Lung (tissue), 11 donors: ENCODE measurements at regions not wholly inside any gene's neighbourhood (a gene's known extent, or its start where the extent isn't known, plus 50 kb on each side); places are given as distances from the start of the nearest gene placed in this dataset.

Source experiments
- ATAC-seq: fragments of 200-7000 bp; cut with Tn5 transposase; one replicate; pipeline ENCODE4 v1.9.1; 2020; ENCODE audit warnings: moderate number of reproducible peaks; ENCODE audit not compliant: insufficient read depth, low FRiP score
- DNase-seq, 3 donors: peaks; one replicate each; pipeline ENCODE4 v3.0.0-alpha.2; 2013 to 2017
- H3K27ac ChIP-seq, 2 donors: one replicate each; pipeline ENCODE4 v1.5.1; 2013; ENCODE audit warnings: mild to moderate bottlenecking in 2 of 2, moderate library complexity in 2 of 2, control low read depth in 1 of 2, inconsistent platforms in 1 of 2, low read depth in 1 of 2, low read length in 1 of 2
- H3K27me3 ChIP-seq, 3 donors: one replicate each; pipeline ENCODE4 v1.5.1; 2013; ENCODE audit warnings: low read length in 2 of 3; ENCODE audit not compliant: control insufficient read depth in 3 of 3, insufficient read depth in 3 of 3
- H3K36me3 ChIP-seq, 4 donors: one replicate each; pipeline ENCODE4 v1.5.1; 2013; ENCODE audit warnings: low read length in 4 of 4, mild to moderate bottlenecking in 1 of 4, moderate library complexity in 1 of 4; ENCODE audit not compliant: control insufficient read depth in 4 of 4, insufficient read depth in 4 of 4
- H3K4me1 ChIP-seq, 5 donors: one replicate each; pipeline ENCODE4 v1.5.1; 2013; ENCODE audit warnings: low read length in 5 of 5, mild to moderate bottlenecking in 2 of 5, moderate library complexity in 1 of 5; ENCODE audit not compliant: control insufficient read depth in 5 of 5, insufficient read depth in 5 of 5
- H3K4me3 ChIP-seq: one replicate; pipeline ENCODE4 v1.5.1; 2013; ENCODE audit warnings: mild to moderate bottlenecking, control low read depth, moderate library complexity
- H3K9ac ChIP-seq, 2 donors: one replicate each; pipeline ENCODE4 v1.5.1; 2013; ENCODE audit warnings: low read length in 2 of 2, control low read depth in 1 of 2; ENCODE audit not compliant: insufficient read depth in 1 of 2
- H3K9me3 ChIP-seq, 4 donors: one replicate each; pipeline ENCODE4 v1.5.1; 2013; ENCODE audit warnings: low read length in 3 of 4, mild to moderate bottlenecking in 1 of 4, moderate library complexity in 1 of 4; ENCODE audit not compliant: control insufficient read depth in 4 of 4, insufficient read depth in 3 of 4
- WGBS, 2 donors: extraction: QIAGEN DNeasy Blood & Tissue Kit; methylation state at CpG; one replicate each; pipeline ENCODE4 v1.1.7; 2013; 5-methylcytosine and 5-hydroxymethylcytosine counted together
- TF ChIP-seq, protein P1 (sequence below): IDR thresholded peaks from 2 replicates; pipeline ENCODE4 v1.5.1; 2012; ENCODE audit warnings: mild to moderate bottlenecking; ENCODE audit errors: control extremely low read depth, extremely low read depth
- donor health status: control.
- donor health status: control.
- donor health status: Bipolar disorder and iron deficiency.
- donor health status: healthy.
- donor health status: DM: yes; HTN: yes; CAD: no.

- Histone ChIP-seq H3K36me3 (no peaks in the 10 kb centered on the region), H3K9me3 (no peaks in the 10 kb centered on the region), H3K27me3 (no peaks in the 10 kb centered on the region), H3K4me3 (no peak overlapping the region), H3K4me1 (no peaks in the 10 kb centered on the region), H3K27ac (no peak overlapping the region), H3K9ac (no peak overlapping the region)
- DNase-seq (no peak), ATAC-seq (no peak)
- WGBS, 2 donors = 86 to 90% methylated on average over 6 of the region's 6 CpGs
- TF ChIP-seq, protein P1, sequence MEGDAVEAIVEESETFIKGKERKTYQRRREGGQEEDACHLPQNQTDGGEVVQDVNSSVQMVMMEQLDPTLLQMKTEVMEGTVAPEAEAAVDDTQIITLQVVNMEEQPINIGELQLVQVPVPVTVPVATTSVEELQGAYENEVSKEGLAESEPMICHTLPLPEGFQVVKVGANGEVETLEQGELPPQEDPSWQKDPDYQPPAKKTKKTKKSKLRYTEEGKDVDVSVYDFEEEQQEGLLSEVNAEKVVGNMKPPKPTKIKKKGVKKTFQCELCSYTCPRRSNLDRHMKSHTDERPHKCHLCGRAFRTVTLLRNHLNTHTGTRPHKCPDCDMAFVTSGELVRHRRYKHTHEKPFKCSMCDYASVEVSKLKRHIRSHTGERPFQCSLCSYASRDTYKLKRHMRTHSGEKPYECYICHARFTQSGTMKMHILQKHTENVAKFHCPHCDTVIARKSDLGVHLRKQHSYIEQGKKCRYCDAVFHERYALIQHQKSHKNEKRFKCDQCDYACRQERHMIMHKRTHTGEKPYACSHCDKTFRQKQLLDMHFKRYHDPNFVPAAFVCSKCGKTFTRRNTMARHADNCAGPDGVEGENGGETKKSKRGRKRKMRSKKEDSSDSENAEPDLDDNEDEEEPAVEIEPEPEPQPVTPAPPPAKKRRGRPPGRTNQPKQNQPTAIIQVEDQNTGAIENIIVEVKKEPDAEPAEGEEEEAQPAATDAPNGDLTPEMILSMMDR = no peak
Observed at GRCh38 chr4:31272331-31273061, 552.3 kb downstream of the PCDH7 start.

DNA sequence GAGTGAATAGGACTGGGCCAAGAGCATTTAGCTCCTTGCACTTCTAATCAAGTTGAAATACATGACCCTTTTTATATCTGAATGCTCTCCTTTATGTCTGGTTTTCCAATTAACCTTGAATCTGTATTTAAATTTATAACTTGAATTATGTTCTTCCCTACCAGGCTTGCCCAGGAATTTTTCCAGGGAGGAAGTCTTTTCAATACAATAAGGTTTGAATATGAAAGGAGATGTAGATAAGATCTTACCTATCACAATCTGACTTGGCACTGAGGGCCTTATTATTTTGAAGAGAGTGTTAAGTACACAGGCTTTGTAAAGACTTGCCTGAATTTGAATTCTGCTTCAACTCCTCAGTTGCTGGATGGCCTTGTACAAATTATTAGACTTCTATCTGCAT is 555.7 kb downstream of the PCDH7 start:
- Histone ChIP-seq H3K27ac (no peak overlapping the region), H3K4me1 (no peaks in the 10 kb centered on the region), H3K27me3 (no peaks in the 10 kb centered on the region), H3K9ac (no peak overlapping the region), H3K4me3 (no peak overlapping the region), H3K9me3 (peaks cover 0 to 2% (median 0%) of the 10 kb centered on the region in 4 donors), H3K36me3 (no peaks in the 10 kb centered on the region)
- no peak for ATAC-seq
- no peak for DNase-seq
- TF ChIP-seq, protein P1 = no peak

- Histone ChIP-seq H3K9ac (no peak overlapping the region), H3K9me3 (peaks cover 0 to 2% (median 0%) of the 10 kb centered on the region in 4 donors), H3K27me3 (no peaks in the 10 kb centered on the region), H3K36me3 (no peaks in the 10 kb centered on the region), H3K4me3 (no peak overlapping the region), H3K27ac (no peak overlapping the region), H3K4me1 (no peaks in the 10 kb centered on the region)
- no peak for ATAC-seq
- no peak for DNase-seq
- TF ChIP-seq, protein P1 = no peak
- WGBS, 2 donors = 79 to 81% methylated on average over 4 of the region's 4 CpGs
Observed at GRCh38 chr4:31283679-31284078, 563.5 kb downstream of the PCDH7 start.

- H3K9ac ChIP-seq = no peak overlapping the region
- DNase-seq (no peak), ATAC-seq (no peak)
- no peak overlapping the region for H3K4me3 ChIP-seq
- TF ChIP-seq, protein P1 = no peak
- 56 to 63% methylated on average over 3 of the region's 3 CpGs for WGBS, 2 donors
- no peaks in the 10 kb centered on the region for H3K4me1 ChIP-seq
- no peaks in the 10 kb centered on the region for H3K36me3 ChIP-seq
- no peaks in the 10 kb centered on the region for H3K27me3 ChIP-seq
- H3K9me3 ChIP-seq = peaks cover 0 to 3% (median 0%) of the 10 kb centered on the region in 4 donors
- H3K27ac ChIP-seq = no peak overlapping the region
Observed at GRCh38 chr4:31290836-31291235, 570.7 kb downstream of the PCDH7 start.
